Right lobe of liver (tissue), 6 donors: ENCODE measurements at regions not wholly inside any gene's neighbourhood (a gene's known extent, or its start where the extent isn't known, plus 50 kb on each side); places are given as distances from the start of the nearest gene placed in this dataset.

Experiments
- ATAC-seq, 4 donors: fragments of 200-7000 bp; cut with Tn5 transposase; one replicate each; pipeline ENCODE4 v1.9.1; 2020; ENCODE audit warnings: mild to moderate bottlenecking in 4 of 4, moderate library complexity in 4 of 4
- DNase-seq, 3 donors: peaks; one replicate each; pipeline ENCODE4 v3.0.0-alpha.2; 2020
- H3K27ac ChIP-seq, 3 donors: fragments of 200-600 bp; one replicate each; pipeline ENCODE4 v1.8.0; 2022
- H3K27me3 ChIP-seq, 2 donors: fragments of 200-600 bp; one replicate each; pipeline ENCODE4 v1.8.0; 2022
- H3K36me3 ChIP-seq, 4 donors: fragments of 200-600 bp; sonication (generic) in 1 of 4; one replicate each; pipeline versions ENCODE4 v1.5.1 to v1.8.0; 2017 to 2022; ENCODE audit warnings: control low read depth in 1 of 4
- H3K4me1 ChIP-seq, 4 donors: fragments of 200-600 bp; sonication (generic) in 1 of 4; one replicate each; pipeline versions ENCODE4 v1.5.1 to v1.8.0; 2017 to 2022; ENCODE audit warnings: control low read depth in 1 of 4
- H3K4me3 ChIP-seq, 3 donors: fragments of 200-600 bp; one replicate each; pipeline ENCODE4 v1.8.0; 2022
- H3K9me3 ChIP-seq, 4 donors: fragments of 200-600 bp; sonication (generic) in 1 of 4; one replicate each; pipeline versions ENCODE4 v1.5.1 to v1.8.0; 2017 to 2022; ENCODE audit warnings: control low read depth in 1 of 4
- CTCF ChIP-seq, 4 donors: fragments of 200-600 bp in 3 of 4; fragments of 450-650 bp in 1 of 4; IDR thresholded peaks; one replicate each; pipeline versions ENCODE4 v1.5.1 to v1.8.0; 2016 to 2022; ENCODE audit warnings: antibody characterized with exemption in 4 of 4, mild to moderate bottlenecking in 2 of 4
- POLR2A ChIP-seq: fragments of 450-650 bp; IDR thresholded peaks from one replicate; pipeline ENCODE4 v1.6.1; 2017; ENCODE audit warnings: antibody characterized with exemption, mild to moderate bottlenecking
- whole genome bisulfite sequencing: methylation state at CpG from one replicate; pipeline ENCODE4 v1.1.6; 2018; ENCODE audit warnings: low coverage, low lambda C conversion rate; ENCODE audit not compliant: insufficient coverage; ENCODE audit errors: missing lambda C conversion rate; 5-methylcytosine and 5-hydroxymethylcytosine counted together
- intact Hi-C, 2 donors: fragments of 100-400 bp; cut with DNase I; formaldehyde crosslinking; loops; one replicate each; pipeline versions ENCODE4 v1.11.2 to v1.14.1; 2022
- donor health status: DM: no; HTN: yes; CAD: no.
- donor health status: DM: no; HTN: no; CAD: no.
- donor health status: DM: no; HTN: no; CAD: no.
- donor health status: DM: no; HTN: yes; CAD: no.
- donor health status: DM: no; HTN: yes; CAD: no.

- no peak for ATAC-seq
- intact Hi-C loops: no loop called here
- no peaks in the 10 kb centered on the region for H3K4me1 ChIP-seq
- H3K4me3 ChIP-seq: no peak overlapping the region
- H3K9me3 ChIP-seq: no peaks in the 10 kb centered on the region
- no peak for DNase-seq
- H3K27me3 ChIP-seq: no peaks in the 10 kb centered on the region
- no peak overlapping the region for H3K27ac ChIP-seq
- no peak for TF ChIP-seq CTCF (IDR thresholded peaks at IDR 0.05)
- TF ChIP-seq POLR2A: no peak
- H3K36me3 ChIP-seq: no peaks in the 10 kb centered on the region
- 36% methylated on average over 1 of the region's 1 CpG for whole genome bisulfite sequencing
Measured at GRCh38 chr2:117646872-117647271, 167.6 kb upstream of the DDX18 start.

- intact Hi-C loops: no loop called here
- ATAC-seq: no peak
- WGBS: 35% methylated on average over 4 of the region's 4 CpGs
Measured at GRCh38 chr2:117656546-117656945, 157.9 kb upstream of the DDX18 start.

GRCh38 chr2:117661619-117662018 lies 152.9 kb upstream of the DDX18 start:
- no peaks in the 10 kb centered on the region for H3K27me3 ChIP-seq
- WGBS: 49% methylated on average over 5 of the region's 5 CpGs
- no peak overlapping the region for H3K4me3 ChIP-seq
- DNase-seq (no peak), ATAC-seq (no peak)
- no peaks in the 10 kb centered on the region for H3K4me1 ChIP-seq
- no peaks in the 10 kb centered on the region for H3K9me3 ChIP-seq
- no peak for TF ChIP-seq CTCF (IDR thresholded peaks at IDR 0.05)
- H3K36me3 ChIP-seq: no peaks in the 10 kb centered on the region
- H3K27ac ChIP-seq: no peak overlapping the region
- intact Hi-C loops: no loop called here

More at GRCh38 chr2:117656546-117656945, 157.9 kb upstream of the DDX18 start:
- no peaks in the 10 kb centered on the region for H3K9me3 ChIP-seq
- no peak for TF ChIP-seq POLR2A
- TF ChIP-seq CTCF (IDR thresholded peaks at IDR 0.05): no peak
- H3K4me3 ChIP-seq: no peak overlapping the region
- no peak overlapping the region for H3K27ac ChIP-seq
- H3K4me1 ChIP-seq: no peaks in the 10 kb centered on the region
- no peaks in the 10 kb centered on the region for H3K27me3 ChIP-seq
- no peaks in the 10 kb centered on the region for H3K36me3 ChIP-seq
- no peak for DNase-seq

- no peak for TF ChIP-seq POLR2A
- no peak for TF ChIP-seq CTCF (IDR thresholded peaks at IDR 0.05)
- H3K27ac ChIP-seq: no peak overlapping the region
- 61% methylated on average over 3 of the region's 4 CpGs for WGBS
- H3K9me3 ChIP-seq: no peaks in the 10 kb centered on the region
- H3K4me1 ChIP-seq: no peaks in the 10 kb centered on the region
- no peaks in the 10 kb centered on the region for H3K36me3 ChIP-seq
- H3K4me3 ChIP-seq: no peak overlapping the region
- H3K27me3 ChIP-seq: no peaks in the 10 kb centered on the region
- DNase-seq: no peak
- no peak for ATAC-seq
- intact Hi-C loops: no loop called here
Measured at GRCh38 chr2:117674172-117674571, 140.3 kb upstream of the DDX18 start.

GRCh38 chr2:117679952-117680351 lies 134.5 kb upstream of the DDX18 start:
- ATAC-seq: no peak
- H3K27me3 ChIP-seq: no peaks in the 10 kb centered on the region
- no peaks in the 10 kb centered on the region for H3K4me1 ChIP-seq
- TF ChIP-seq POLR2A (no peak), CTCF (IDR thresholded peaks at IDR 0.05) (no peak)
- H3K27ac ChIP-seq: no peak overlapping the region
- DNase-seq: no peak
- no peaks in the 10 kb centered on the region for H3K9me3 ChIP-seq
- H3K4me3 ChIP-seq: no peak overlapping the region
- H3K36me3 ChIP-seq: no peaks in the 10 kb centered on the region
- WGBS: 100% methylated on average over 1 of the region's 1 CpG
- intact Hi-C loops: no loop called here
